Coronary artery (tissue), 2 donors: ENCODE measurements at regions not wholly inside any gene's neighbourhood (a gene's known extent, or its start where the extent isn't known, plus 50 kb on each side); places are given as distances from the start of the nearest gene placed in this dataset.

Source experiments
- DNase-seq: peaks from one replicate; pipeline ENCODE4 v3.0.0-alpha.2; 2017; ENCODE audit warnings: low spot score
- H3K27ac ChIP-seq, 2 donors: fragments of 200-600 bp; sonication (generic); one replicate each; pipeline ENCODE4 v1.5.1; 2016 to 2019
- H3K4me3 ChIP-seq: fragments of 200-600 bp; sonication (generic); 2 replicates; pipeline ENCODE4 v1.5.1; 2016; ENCODE audit warnings: mild to moderate bottlenecking, moderate library complexity
- TF ChIP-seq, protein P1 (sequence below): fragments of 200-600 bp; sonication (generic); IDR thresholded peaks from one replicate; pipeline ENCODE4 v1.5.1; 2019; ENCODE audit warnings: antibody characterized with exemption

DNA sequence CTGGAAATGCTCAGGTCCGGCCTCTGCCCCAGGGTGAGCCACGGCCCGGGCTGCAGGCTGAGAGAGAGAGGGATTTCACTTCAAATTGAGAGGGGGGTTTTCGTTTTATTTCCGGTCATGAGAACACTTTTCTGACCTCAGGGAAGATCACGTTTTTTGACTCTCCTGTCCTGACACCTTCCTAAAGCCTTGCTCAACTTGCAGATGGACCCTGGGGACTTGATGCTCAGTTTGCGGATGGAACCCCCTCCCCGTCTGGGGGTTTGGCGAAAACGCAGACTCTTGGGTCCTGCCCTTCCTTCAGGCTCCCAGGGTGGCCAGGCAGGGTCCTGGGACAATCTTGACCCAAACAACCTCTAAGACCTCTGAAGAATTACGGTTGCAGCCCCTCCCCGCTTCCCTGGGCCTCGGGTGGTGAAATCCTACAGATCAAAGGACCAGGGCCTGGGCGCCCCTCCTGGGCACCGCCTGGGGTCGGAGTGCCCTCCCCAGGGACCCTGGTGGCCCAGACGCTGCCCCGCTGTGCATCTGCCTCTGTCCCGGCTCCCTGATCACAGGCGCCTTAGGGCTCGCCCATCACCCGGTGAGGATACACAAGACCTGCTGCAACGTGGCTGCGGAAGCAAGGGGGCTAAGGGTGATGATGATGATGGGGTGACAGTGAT lies 148.2 kb downstream of the ERMARD start:
- DNase-seq, result no peak
- no peak overlapping the region for H3K27ac ChIP-seq
- no peak overlapping the region for H3K4me3 ChIP-seq
- TF ChIP-seq, protein P1, sequence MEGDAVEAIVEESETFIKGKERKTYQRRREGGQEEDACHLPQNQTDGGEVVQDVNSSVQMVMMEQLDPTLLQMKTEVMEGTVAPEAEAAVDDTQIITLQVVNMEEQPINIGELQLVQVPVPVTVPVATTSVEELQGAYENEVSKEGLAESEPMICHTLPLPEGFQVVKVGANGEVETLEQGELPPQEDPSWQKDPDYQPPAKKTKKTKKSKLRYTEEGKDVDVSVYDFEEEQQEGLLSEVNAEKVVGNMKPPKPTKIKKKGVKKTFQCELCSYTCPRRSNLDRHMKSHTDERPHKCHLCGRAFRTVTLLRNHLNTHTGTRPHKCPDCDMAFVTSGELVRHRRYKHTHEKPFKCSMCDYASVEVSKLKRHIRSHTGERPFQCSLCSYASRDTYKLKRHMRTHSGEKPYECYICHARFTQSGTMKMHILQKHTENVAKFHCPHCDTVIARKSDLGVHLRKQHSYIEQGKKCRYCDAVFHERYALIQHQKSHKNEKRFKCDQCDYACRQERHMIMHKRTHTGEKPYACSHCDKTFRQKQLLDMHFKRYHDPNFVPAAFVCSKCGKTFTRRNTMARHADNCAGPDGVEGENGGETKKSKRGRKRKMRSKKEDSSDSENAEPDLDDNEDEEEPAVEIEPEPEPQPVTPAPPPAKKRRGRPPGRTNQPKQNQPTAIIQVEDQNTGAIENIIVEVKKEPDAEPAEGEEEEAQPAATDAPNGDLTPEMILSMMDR, result no peak

- no peak for DNase-seq
- Histone ChIP-seq H3K27ac (no peak overlapping the region), H3K4me3 (no peak overlapping the region)
- TF ChIP-seq, protein P1, result no peak
Measured at GRCh38 chr6:169898788-169899480, 147.5 kb downstream of the ERMARD start.

- Histone ChIP-seq H3K4me3 (no peak overlapping the region), H3K27ac (no peak overlapping the region)
- peak; percentile 52 for DNase-seq
- TF ChIP-seq, protein P1, result no peak
Measured at GRCh38 chr6:169897601-169898358, 146.4 kb downstream of the ERMARD start.

GRCh38 chr6:169896826-169897456 lies 145.5 kb downstream of the ERMARD start:
- DNase-seq, result peak; percentile 54
- Histone ChIP-seq H3K4me3 (no peak overlapping the region), H3K27ac (no peak overlapping the region)
- TF ChIP-seq, protein P1, result no peak

- H3K27ac ChIP-seq, result no peak overlapping the region
- TF ChIP-seq, protein P1, result no peak
- DNase-seq, result peak; percentile 56
- no peak overlapping the region for H3K4me3 ChIP-seq
Measured at GRCh38 chr6:169895926-169896761, 144.7 kb downstream of the ERMARD start.

GRCh38 chr6:169895000-169895759 lies 143.8 kb downstream of the ERMARD start:
- Histone ChIP-seq H3K4me3 (no peak overlapping the region), H3K27ac (no peak overlapping the region)
- peak; percentile 3 for DNase-seq
- TF ChIP-seq, protein P1, result no peak
